Stimulated activated CD4-positive, alpha-beta T cell treated with anti-CD3 and anti-CD28 coated beads, TNF-alpha, amount 100 ng/mL, for 48 hours (primary cell): ENCODE measurements at regions not wholly inside any gene's neighbourhood (a gene's known extent, or its start where the extent isn't known, plus 50 kb on each side); places are given as distances from the start of the nearest gene placed in this dataset.

Source experiments
- DNase-seq, 3 donors: peaks; one replicate each; pipeline ENCODE4 v3.0.0-alpha.2; 2020; ENCODE audit warnings: low read depth in 3 of 3

DNA sequence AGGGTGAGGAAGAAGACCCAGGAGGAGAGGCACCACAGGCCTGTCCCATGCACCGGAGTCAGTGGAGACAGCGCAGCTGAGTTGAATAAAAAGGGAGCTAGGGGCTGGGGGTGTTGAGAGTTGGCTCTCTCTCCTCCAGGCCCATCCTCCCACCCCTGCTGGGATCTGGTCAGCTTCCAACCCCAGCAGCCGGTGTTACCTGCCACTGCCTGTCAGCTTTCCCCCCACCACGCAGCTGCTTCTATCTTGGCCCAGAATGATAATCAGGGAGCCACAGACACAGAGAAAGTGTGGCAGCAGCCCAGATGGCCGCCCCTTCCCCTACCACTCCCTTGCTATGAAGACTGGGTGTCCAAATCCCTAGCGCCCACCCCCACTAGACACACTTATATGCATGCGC, 120.6 kb upstream of the RPL38 start:
- no peak for DNase-seq

GRCh38 chr17:74083321-74083720, 120.2 kb upstream of the RPL38 start:
- DNase-seq, result no peak

- no peak for DNase-seq
Measured at GRCh38 chr17:74085434-74085833, 118.0 kb upstream of the RPL38 start.

GRCh38 chr17:74087002-74087585, 116.4 kb upstream of the RPL38 start:
- DNase-seq, result no peak

- DNase-seq, result no peak
Measured at GRCh38 chr17:74088285-74088933, 115.1 kb upstream of the RPL38 start.

- no peak for DNase-seq
Measured at GRCh38 chr17:74088934-74089329, 114.5 kb upstream of the RPL38 start.

GRCh38 chr17:74089380-74089779, 114.1 kb upstream of the RPL38 start:
- no peak for DNase-seq

DNA sequence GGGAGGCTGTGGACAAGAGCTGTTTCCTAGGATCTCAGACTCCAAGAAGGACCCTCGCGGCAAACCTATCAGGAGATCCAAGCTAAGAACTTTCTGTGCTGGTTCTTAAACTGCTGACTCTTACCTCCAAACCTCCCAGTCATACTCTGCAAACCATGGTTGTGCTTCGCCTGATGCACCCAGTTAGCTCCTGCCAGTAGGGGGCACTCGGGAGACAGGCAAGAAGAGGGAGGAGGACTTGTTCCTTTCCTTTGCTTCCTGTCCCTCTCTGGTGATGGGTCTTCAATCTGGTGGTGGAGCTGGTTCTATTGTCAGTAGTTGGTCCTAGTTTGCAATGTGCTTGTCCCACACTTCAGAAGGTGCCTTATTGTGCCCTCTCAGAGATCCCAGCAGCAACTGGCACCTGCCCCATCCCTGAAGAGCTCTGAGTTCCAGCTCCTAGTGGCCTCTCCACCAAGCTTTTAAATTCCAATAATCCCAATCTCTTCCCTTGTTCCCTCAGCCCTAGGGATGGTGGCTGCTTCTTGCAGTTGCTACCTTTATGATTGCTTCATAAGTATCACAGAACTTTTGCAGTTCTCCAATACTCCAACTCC, 113.5 kb upstream of the RPL38 start:
- peak; percentile 29 to 56 (median 42) for DNase-seq

DNA sequence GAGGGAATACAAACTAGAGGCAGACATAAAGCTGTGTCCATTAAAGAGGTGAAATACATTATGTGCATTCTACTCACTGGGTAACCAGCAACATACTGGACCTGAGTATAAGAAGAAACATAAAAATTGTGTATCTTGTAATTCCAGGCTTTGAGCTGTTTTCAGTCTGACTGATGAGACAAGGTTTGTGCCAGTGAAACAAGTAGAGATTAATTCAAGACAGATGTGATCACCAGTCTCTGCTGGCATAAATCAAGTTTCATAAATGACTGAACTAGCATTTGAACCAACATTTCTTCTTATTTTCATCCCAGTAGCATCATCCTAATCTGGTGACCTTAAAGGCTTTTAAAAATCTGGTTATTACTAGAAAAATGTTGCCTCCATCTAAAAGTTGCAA, 108.8 kb upstream of the RPL38 start:
- DNase-seq, result no peak

- DNase-seq, result no peak
Measured at GRCh38 chr17:74096456-74096855, 107.0 kb upstream of the RPL38 start.

DNA sequence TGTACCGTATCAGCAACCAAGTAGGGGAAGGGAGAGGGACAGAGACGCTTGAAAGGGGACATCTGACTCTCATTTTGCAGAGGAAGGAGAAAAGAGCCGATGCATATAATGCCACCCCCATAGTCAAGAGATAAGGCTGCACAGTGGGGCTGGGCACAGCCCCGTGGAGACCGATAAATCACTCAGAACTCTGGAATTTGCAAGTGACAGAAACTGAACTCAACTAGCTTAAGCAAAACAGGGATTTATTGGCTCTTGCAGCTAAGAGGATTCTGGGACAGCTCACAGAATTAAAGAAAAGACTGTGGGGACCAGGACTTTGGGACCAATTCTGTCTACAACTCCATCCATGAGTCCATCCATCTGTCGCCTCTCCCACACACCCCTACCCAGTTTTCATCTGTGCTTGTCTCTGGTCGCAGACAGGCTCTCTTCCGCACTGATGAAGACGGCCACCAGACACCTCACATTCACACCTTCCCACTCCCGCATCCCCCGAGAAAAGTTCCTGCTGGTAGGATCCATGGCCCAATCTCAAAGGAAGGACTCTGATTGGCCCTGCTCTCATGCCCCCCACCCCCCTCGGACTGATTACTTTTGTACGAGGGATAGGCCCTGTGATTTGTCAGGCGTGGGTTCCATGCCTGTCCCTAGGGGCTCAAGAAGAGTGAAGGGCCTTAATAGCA, 105.9 kb upstream of the RPL38 start:
- DNase-seq, result no peak

DNA sequence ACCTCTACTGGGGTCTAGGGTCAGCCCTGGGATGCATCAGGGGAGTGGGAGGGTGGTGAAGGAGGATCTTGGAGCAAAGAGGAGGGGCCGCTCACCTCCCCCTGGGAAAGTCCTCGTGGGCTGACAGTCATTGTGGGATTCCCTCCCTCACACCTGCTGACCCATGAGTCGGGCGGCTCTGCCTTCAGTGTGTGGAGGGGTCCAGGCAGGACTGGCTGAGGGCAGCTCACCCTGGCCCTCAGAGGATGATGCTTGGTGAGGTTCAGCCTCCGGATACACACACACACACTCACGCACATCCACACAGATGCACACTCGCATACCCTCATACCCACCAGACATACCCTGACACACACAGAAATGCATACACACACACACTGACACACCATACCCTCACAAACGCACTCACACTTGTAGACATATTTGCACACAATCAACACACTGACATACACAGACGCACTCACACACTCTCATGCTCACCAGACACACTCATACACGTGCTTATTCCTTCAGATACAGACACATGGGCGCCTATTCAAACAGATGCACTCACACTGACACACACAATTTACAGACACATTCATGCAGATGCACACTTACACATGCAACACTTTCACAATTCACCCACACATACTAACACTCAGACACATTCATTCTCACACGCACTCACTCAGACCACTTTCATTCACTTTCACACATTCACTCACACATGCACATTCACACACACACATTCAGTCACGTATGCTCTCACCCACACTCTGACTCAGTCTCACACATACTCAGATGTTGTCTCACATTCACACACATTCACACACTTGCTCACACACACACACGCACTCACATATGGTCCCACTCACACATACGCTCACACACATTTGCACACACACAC, 105.1 kb upstream of the RPL38 start:
- no peak for DNase-seq

- no peak for DNase-seq
Measured at GRCh38 chr17:74099442-74100340, 103.8 kb upstream of the RPL38 start.

DNA sequence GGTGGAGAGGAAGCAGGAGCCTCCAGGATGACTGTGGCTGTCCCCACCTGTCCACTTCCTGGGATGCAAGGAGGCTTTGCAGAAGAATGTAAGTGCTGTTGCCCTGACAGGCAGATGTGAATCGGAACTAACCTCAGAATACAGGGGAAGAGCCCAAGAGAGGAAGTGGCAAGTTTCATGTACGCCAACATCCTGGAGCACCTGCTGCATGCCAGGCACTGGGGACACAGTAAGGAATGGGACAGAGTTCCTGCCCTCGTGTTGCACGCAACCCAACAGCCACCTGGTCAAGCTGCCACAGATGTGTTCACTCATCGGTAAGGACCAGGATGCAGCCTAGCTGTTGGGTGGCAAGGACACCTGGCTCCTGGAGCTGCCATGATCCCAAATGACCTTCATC, 98.6 kb upstream of the RPL38 start:
- no peak for DNase-seq

GRCh38 chr17:74107107-74107506, 96.4 kb upstream of the RPL38 start:
- no peak for DNase-seq

DNA sequence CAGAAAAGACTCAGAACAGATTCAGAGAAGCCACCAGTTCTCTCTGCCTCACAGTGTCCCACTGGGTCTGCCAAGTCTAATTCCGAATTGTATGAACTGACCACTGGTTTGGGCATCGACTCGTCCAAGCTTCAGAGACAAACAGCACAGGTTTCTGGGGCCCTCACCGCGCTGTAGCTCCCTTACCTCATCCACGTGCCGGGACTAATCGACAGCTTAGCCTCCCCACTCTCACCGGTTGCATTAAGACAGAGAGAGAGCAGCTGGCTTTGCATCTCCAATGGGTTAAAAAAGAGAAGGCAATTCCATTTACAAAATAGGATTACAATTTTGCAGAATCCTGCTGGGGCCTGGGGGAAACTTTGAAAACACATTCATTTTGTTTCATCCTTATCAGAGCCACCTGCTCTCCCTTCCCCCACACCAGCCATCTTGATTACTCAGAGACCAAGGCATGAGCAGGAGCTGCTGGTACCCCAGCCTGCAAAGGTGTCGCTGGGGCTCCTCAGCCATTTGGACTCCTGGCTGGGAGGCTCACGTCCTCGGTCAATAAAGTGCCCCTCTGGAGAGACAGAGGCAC, 95.3 kb upstream of the RPL38 start:
- DNase-seq, result no peak

GRCh38 chr17:74110467-74110866, 93.0 kb upstream of the RPL38 start:
- DNase-seq, result no peak

DNA sequence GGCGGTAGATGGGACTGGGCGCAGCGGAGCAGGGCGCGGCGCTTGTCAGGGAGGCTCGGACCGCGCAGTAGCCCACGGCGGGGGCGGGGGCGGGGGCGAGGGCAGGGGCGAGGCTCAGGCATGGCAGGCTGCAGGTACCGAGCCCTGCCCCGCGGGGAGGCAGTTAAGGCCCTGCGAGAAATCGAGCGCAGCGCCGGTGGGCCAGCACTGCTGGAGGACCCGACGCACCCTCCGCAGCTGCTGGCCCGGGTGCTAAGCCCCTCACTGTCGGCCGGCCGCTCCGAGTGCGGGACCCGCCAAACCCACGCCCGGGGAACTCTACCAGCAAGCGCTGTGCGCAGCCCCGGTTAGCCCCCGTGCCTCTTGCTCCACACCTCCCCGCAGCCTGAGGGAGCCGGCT, 90.2 kb upstream of the RPL38 start:
- DNase-seq, result no peak

- no peak for DNase-seq
Measured at GRCh38 chr17:74113952-74114351, 89.5 kb upstream of the RPL38 start.

- no peak for DNase-seq
Measured at GRCh38 chr17:74114881-74115470, 88.5 kb upstream of the RPL38 start.
